K562 (cell line): ENCODE measurements at regions not wholly inside any gene's neighbourhood (a gene's known extent, or its start where the extent isn't known, plus 50 kb on each side); places are given as distances from the start of the nearest gene placed in this dataset.

Experiments used
- ATAC-seq: fragments of 200-7000 bp; cut with Tn5 transposase; 3 replicates; pipeline ENCODE4 v1.9.1; 2020; ENCODE audit warnings: moderate library complexity
- BruUV-seq: library from RNA; stranded (reverse); fragments of 400-500 nt; replicated peaks from 2 replicates; lab custom pipeline; 2021; lab: Mats Ljungman, UMichigan
- CTCF ChIA-PET: fragments of 300-600 bp; formaldehyde crosslinking; extraction: SDS; loops from one replicate; lab custom pipeline; 2021; ENCODE audit warnings: low intra/inter-chr PET ratio; lab: Yijun Ruan, JAX
- POLR2A ChIA-PET: fragments of 300-600, 350-650 bp; sonication (Branson Sonifier 250); formaldehyde crosslinking; extraction: SDS; loops from one replicate; lab custom pipeline; 2021; ENCODE audit warnings: antibody characterized with exemption, inconsistent platforms; lab: Yijun Ruan, JAX
- DNase-seq, 4 experiments: peaks; one replicate each; pipeline versions ENCODE4 v3.0.0 to v3.0.0-alpha.2; 2011 to 2018; ENCODE audit warnings: low spot score in 3 of 4, mixed read lengths in 3 of 4; ENCODE audit errors: extremely low read depth in 1 of 4
- FAIRE-seq: peaks from 2 replicates; lab custom pipeline; 2011; peaks lifted over from hg19 to GRCh38; lab: Jason Lieb, UNC
- H2AFZ ChIP-seq: 2 replicates; pipeline ENCODE4 v1.6.0; 2011; ENCODE audit warnings: low read depth, low read length, control low read depth, inconsistent platforms
- H3K27ac ChIP-seq: fragments of 200-600 bp; 3 replicates; pipeline ENCODE4 v1.8.0; 2011; ENCODE audit warnings: low read depth, mild to moderate bottlenecking, control low read depth, inconsistent platforms, low read length, moderate library complexity, mixed read lengths; ENCODE audit errors: extremely low read depth
- H3K27me3 ChIP-seq, 2 experiments: fragments of 300-600 bp in 1 of 2; 2 replicates in 1 of 2; 3 replicates in 1 of 2; pipeline versions ENCODE4 v1.6.0 to v1.8.0; 2011; ENCODE audit warnings: inconsistent platforms in 2 of 2, low read length in 2 of 2, mild to moderate bottlenecking in 1 of 2, mixed read lengths in 1 of 2, moderate library complexity in 1 of 2; ENCODE audit not compliant: control insufficient read depth in 2 of 2, insufficient read depth in 2 of 2
- H3K36me3 ChIP-seq: fragments of 300-600 bp; 3 replicates; pipeline ENCODE4 v1.8.0; 2011; ENCODE audit warnings: mild to moderate bottlenecking, low read length, inconsistent platforms; ENCODE audit not compliant: control insufficient read depth, insufficient read depth
- H3K4me1 ChIP-seq, 2 experiments: fragments of 200-600 bp in 1 of 2; replicated peaks in 1 of 2; 2 replicates in 1 of 2; 3 replicates in 1 of 2; pipeline versions ENCODE4 v1.5.1 to v1.8.0; 2011; ENCODE audit warnings: inconsistent platforms in 2 of 2, low read length in 2 of 2, mild to moderate bottlenecking in 1 of 2, mixed read lengths in 1 of 2, moderate library complexity in 1 of 2; ENCODE audit not compliant: control insufficient read depth in 2 of 2, insufficient read depth in 2 of 2
- H3K4me2 ChIP-seq: 2 replicates; pipeline ENCODE4 v1.6.1; 2011; ENCODE audit warnings: low read length, control low read depth, inconsistent platforms, mixed read lengths; ENCODE audit not compliant: insufficient read depth
- H3K4me3 ChIP-seq: fragments of 200-600 bp; sonication (generic), shearing (Covaris generic); 2 replicates; pipeline ENCODE4 v1.5.1; 2016; ENCODE audit warnings: control low read depth, inconsistent platforms
- H3K79me2 ChIP-seq: fragments of 200-600 bp; 3 replicates; pipeline ENCODE4 v1.8.0; 2011; ENCODE audit warnings: low read length, inconsistent platforms; ENCODE audit not compliant: control insufficient read depth, insufficient read depth
- H3K9ac ChIP-seq, 2 experiments: 2 replicates each; pipeline versions ENCODE4 v1.6.0 to v1.6.1; 2011; ENCODE audit warnings: low read depth in 2 of 2, low read length in 2 of 2, control low read depth in 1 of 2, inconsistent platforms in 1 of 2, mild to moderate bottlenecking in 1 of 2, mixed read lengths in 1 of 2; ENCODE audit not compliant: insufficient read depth in 1 of 2
- H3K9me1 ChIP-seq: one replicate; pipeline ENCODE4 v1.6.0; 2011; ENCODE audit warnings: inconsistent platforms, mild to moderate bottlenecking, low read length, moderate library complexity; ENCODE audit not compliant: control insufficient read depth, insufficient read depth
- H3K9me3 ChIP-seq: replicated peaks from 2 replicates; pipeline ENCODE4 v1.5.1; 2011; ENCODE audit warnings: low read depth, low read length, inconsistent platforms; ENCODE audit not compliant: control insufficient read depth, insufficient read depth
- H4K20me1 ChIP-seq: replicated peaks from 2 replicates; pipeline ENCODE4 v1.6.1; 2011; ENCODE audit warnings: low read length, inconsistent platforms, mixed read lengths; ENCODE audit not compliant: control insufficient read depth, insufficient read depth
- ETV1 ChIP-seq: fragments of 450-650 bp; conservative IDR thresholded peaks from 2 replicates; pipeline ENCODE4 v1.6.1; 2016; ENCODE audit warnings: missing genetic modification characterization, control low read depth, low read depth, missing compliant biosample characterization
- MTA1 ChIP-seq: fragments of 450-650 bp; IDR thresholded peaks from 2 replicates; pipeline ENCODE4 v1.6.1; 2017; ENCODE audit warnings: borderline replicate concordance
- NR2C1 ChIP-seq, 2 experiments: fragments of 450-650 bp; IDR thresholded peaks; 2 replicates each; pipeline ENCODE4 v1.6.1; 2017; ENCODE audit warnings: mild to moderate bottlenecking in 2 of 2, antibody characterized with exemption in 1 of 2, inconsistent platforms in 1 of 2, missing compliant biosample characterization in 1 of 2, missing genetic modification characterization in 1 of 2
- RAD21 ChIP-seq, 2 experiments: fragments of 250-450 bp in 1 of 2; fragments of 450-650 bp in 1 of 2; sonication (Bioruptor Pico) in 1 of 2; formaldehyde crosslinking in 1 of 2; IDR thresholded peaks in 1 of 2; conservative IDR thresholded peaks in 1 of 2; 2 replicates each; pipeline versions ENCODE4 v1.4.0 to v1.8.0; 2020 to 2022; ENCODE audit warnings: mild to moderate bottlenecking in 2 of 2, moderate library complexity in 1 of 2
- ZNF24 ChIP-seq: fragments of 450-650 bp; IDR thresholded peaks from 2 replicates; pipeline ENCODE4 v1.6.1; 2016
- WGBS: fragments of 100-300 bp; shearing (Covaris generic); methylation state at CpG from one replicate; pipeline ENCODE4 v1.1.6; 2016; ENCODE audit warnings: low coverage, mixed read lengths; ENCODE audit not compliant: insufficient coverage; ENCODE audit errors: missing lambda C conversion rate; 5-methylcytosine and 5-hydroxymethylcytosine counted together
- in situ Hi-C: fragments of 300-500 bp; cut with MboI; formaldehyde crosslinking; loops from 4 replicates; pipeline ENCODE4 v1.15.0; 2018; ENCODE audit warnings: inconsistent platforms, mixed read lengths
- intact Hi-C: fragments of 100-400 bp; cut with micrococcal nuclease; formaldehyde crosslinking; loops from 2 replicates; pipeline ENCODE4 v1.14.2; 2022
- TF ChIP-seq, protein P1 (sequence below): fragments of 200-800 bp; sonication (Bioruptor generic); IDR thresholded peaks from 2 replicates; pipeline ENCODE4 v1.6.1; 2017; ENCODE audit warnings: missing genetic modification characterization, missing compliant biosample characterization
- TF ChIP-seq, protein P2 (sequence below), 3 experiments: fragments of 200-800 bp in 1 of 3; sonication (Bioruptor generic) in 1 of 3; sonication (generic) in 1 of 3; formaldehyde crosslinking in 1 of 3; IDR thresholded peaks; 2 replicates each; pipeline versions ENCODE4 v1.6.1 to v1.8.0; 2016 to 2022; ENCODE audit warnings: mild to moderate bottlenecking in 2 of 3, missing compliant biosample characterization in 2 of 3, missing genetic modification characterization in 2 of 3, missing genetic modification reagents in 1 of 3
- TF ChIP-seq, protein P3 (sequence below): fragments of 450-650 bp; IDR thresholded peaks from 2 replicates; pipeline ENCODE4 v1.6.1; 2017; ENCODE audit warnings: antibody characterized with exemption, mild to moderate bottlenecking
- TF ChIP-seq, protein P4 (sequence below): IDR thresholded peaks from 2 replicates; pipeline ENCODE4 v1.6.1; 2014; ENCODE audit warnings: antibody characterized with exemption

DNA sequence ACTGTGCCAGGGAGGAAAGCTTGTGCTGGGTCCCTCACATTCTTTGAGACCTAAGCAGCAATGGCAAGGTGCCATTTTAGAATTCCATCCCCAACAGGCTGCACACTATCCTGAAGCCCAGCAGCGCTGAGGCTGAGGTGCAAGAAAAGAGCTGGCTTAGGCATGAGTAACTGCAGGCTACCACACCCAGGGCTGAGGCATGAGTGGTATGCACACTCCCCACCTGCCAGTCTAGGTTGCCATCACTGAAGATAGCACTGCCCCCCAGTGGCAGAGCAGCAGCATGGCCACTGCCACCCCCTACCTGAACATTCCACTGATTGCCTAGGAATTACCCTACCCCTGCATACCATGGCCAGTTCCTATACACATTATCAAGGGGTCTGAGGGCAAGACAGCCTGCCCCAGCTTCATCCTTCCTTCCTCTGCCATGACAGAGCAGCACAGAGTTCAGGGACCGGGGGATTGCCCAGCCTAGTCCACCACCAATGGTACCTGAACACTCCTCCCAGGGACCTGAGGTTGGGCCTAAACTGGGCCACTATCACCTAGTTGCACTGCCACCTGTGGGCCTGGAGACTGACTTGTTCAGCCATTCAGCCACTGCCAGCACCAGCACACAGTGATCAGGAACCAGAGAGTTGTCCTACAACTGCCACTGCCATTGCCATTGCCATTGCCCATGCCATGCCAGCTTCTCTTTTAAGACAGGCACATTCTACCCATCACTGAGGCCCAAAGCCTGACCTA lies 129.8 kb downstream of the SATB1 start:
- intact Hi-C loops = loop anchor here (10.0 kb wide), 1 partner anchor 401 kb away; no protein-coding TSS in a partner anchor
- in situ Hi-C loops = no loop called here
- BruUV-seq = no TSS peak
- no peaks in the 10 kb centered on the region for H3K9me1 ChIP-seq
- H3K9ac ChIP-seq = no peak overlapping the region
- H4K20me1 ChIP-seq = no peaks in the 10 kb centered on the region
- DNase-seq (peak; percentile 9 to 30 (median 25)), ATAC-seq (no peak; the same call in 2 of the 3 replicates), FAIRE-seq (no peak)
- H3K4me3 ChIP-seq = no peak overlapping the region
- WGBS = 3% methylated on average over 2 of the region's 2 CpGs
- H3K79me2 ChIP-seq = no peaks in the 10 kb centered on the region
- H3K4me1 ChIP-seq = no peaks in the 10 kb centered on the region
- no peak overlapping the region for H2AFZ ChIP-seq
- ChIA-PET POLR2A (interaction anchor here (0.6 kb wide), 1 partner anchor 136 kb away, joined by 4 read pairs; no protein-coding TSS in a partner anchor), CTCF (no interaction called here)
- H3K27ac ChIP-seq = no peak overlapping the region
- H3K9me3 ChIP-seq = no peaks in the 10 kb centered on the region
- H3K4me2 ChIP-seq = no peak overlapping the region
- no peaks in the 10 kb centered on the region for H3K36me3 ChIP-seq
- H3K27me3 ChIP-seq = no peaks in the 10 kb centered on the region
- TF ChIP-seq, protein P1, sequence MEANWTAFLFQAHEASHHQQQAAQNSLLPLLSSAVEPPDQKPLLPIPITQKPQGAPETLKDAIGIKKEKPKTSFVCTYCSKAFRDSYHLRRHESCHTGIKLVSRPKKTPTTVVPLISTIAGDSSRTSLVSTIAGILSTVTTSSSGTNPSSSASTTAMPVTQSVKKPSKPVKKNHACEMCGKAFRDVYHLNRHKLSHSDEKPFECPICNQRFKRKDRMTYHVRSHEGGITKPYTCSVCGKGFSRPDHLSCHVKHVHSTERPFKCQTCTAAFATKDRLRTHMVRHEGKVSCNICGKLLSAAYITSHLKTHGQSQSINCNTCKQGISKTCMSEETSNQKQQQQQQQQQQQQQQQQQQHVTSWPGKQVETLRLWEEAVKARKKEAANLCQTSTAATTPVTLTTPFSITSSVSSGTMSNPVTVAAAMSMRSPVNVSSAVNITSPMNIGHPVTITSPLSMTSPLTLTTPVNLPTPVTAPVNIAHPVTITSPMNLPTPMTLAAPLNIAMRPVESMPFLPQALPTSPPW = no peak
- no peak for TF ChIP-seq NR2C1 (IDR thresholded peaks at IDR 0.05)
- TF ChIP-seq NR2C1 (tag; IDR thresholded peaks at IDR 0.05) = no peak
- TF ChIP-seq, protein P2, sequence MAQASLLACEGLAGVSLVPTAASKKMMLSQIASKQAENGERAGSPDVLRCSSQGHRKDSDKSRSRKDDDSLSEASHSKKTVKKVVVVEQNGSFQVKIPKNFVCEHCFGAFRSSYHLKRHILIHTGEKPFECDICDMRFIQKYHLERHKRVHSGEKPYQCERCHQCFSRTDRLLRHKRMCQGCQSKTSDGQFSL (CRISPR knock-in tag; IDR thresholded peaks at IDR 0.05) = no peak
- TF ChIP-seq, protein P2 (tag; IDR thresholded peaks at IDR 0.05) = no peak
- no peak for TF ChIP-seq MTA1
- TF ChIP-seq RAD21 (CRISPR knock-in tag; conservative IDR thresholded peaks at IDR 0.05 in 1 of 2, IDR thresholded peaks at IDR 0.05 in 1 of 2) = peak; percentile 9 to 66; a peak in 2 of 4 replicates
- TF ChIP-seq, protein P3, sequence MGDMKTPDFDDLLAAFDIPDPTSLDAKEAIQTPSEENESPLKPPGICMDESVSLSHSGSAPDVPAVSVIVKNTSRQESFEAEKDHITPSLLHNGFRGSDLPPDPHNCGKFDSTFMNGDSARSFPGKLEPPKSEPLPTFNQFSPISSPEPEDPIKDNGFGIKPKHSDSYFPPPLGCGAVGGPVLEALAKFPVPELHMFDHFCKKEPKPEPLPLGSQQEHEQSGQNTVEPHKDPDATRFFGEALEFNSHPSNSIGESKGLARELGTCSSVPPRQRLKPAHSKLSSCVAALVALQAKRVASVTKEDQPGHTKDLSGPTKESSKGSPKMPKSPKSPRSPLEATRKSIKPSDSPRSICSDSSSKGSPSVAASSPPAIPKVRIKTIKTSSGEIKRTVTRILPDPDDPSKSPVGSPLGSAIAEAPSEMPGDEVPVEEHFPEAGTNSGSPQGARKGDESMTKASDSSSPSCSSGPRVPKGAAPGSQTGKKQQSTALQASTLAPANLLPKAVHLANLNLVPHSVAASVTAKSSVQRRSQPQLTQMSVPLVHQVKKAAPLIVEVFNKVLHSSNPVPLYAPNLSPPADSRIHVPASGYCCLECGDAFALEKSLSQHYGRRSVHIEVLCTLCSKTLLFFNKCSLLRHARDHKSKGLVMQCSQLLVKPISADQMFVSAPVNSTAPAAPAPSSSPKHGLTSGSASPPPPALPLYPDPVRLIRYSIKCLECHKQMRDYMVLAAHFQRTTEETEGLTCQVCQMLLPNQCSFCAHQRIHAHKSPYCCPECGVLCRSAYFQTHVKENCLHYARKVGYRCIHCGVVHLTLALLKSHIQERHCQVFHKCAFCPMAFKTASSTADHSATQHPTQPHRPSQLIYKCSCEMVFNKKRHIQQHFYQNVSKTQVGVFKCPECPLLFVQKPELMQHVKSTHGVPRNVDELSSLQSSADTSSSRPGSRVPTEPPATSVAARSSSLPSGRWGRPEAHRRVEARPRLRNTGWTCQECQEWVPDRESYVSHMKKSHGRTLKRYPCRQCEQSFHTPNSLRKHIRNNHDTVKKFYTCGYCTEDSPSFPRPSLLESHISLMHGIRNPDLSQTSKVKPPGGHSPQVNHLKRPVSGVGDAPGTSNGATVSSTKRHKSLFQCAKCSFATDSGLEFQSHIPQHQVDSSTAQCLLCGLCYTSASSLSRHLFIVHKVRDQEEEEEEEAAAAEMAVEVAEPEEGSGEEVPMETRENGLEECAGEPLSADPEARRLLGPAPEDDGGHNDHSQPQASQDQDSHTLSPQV = no peak
- TF ChIP-seq ETV1 = no peak
- no peak for TF ChIP-seq ZNF24
- TF ChIP-seq, protein P4, sequence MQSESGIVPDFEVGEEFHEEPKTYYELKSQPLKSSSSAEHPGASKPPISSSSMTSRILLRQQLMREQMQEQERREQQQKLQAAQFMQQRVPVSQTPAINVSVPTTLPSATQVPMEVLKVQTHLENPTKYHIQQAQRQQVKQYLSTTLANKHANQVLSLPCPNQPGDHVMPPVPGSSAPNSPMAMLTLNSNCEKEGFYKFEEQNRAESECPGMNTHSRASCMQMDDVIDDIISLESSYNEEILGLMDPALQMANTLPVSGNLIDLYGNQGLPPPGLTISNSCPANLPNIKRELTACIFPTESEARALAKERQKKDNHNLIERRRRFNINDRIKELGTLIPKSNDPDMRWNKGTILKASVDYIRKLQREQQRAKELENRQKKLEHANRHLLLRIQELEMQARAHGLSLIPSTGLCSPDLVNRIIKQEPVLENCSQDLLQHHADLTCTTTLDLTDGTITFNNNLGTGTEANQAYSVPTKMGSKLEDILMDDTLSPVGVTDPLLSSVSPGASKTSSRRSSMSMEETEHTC = no peak
